Activated CD4-positive, alpha-beta T cell treated with anti-CD3 and anti-CD28 coated beads for 48 hours (primary cell): ENCODE measurements at regions not wholly inside any gene's neighbourhood (a gene's known extent, or its start where the extent isn't known, plus 50 kb on each side); places are given as distances from the start of the nearest gene placed in this dataset.

ENCODE experiments used
- DNase-seq: peaks from one replicate; pipeline ENCODE4 v3.0.0-alpha.2; 2020

DNA sequence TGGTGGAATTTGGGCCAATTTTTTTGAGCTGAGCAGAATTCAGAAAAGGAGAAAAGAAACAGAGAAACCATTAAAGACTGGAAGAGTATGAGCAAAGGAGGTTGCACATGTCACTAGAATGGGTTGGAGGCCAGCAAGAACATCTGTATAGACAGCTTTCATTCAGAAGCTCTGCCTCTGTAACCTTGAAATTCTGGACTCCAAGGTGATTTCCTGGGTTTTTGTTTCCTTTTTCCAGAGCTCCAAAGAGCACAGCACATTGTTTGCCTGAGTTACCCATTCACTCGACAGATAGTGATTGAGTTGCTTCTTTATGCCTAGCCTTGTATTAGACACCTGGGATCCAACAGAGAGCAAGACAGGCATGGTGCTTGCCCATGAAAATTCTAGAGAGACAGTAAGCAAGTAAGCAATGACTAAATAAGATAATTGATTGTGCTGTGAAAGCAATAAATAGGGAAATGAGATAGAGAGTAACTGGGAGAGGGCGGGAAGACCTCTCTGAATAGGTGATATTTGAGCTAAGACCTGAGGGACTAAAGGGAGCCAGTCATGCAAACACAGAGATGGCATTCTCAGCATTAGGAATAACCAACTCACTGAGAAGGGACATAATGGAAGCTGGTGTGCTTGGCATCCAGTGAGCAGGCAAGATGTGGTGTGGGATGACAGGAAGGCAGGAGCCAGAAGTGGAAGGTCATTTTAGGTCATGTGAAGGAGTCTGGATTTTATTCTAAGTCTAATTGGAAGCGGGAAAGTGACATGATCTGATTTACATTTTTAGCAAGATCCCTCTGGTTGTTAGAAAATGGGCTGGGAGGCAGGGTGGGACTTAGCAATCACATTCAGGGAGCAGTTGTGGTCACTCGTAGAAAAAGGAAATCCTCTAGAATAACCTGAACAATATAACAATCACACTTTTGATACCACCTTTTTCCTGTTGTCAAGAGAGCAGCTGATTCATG is 197.5 kb downstream of the HS3ST3A1 start:
- DNase-seq: no peak

DNA sequence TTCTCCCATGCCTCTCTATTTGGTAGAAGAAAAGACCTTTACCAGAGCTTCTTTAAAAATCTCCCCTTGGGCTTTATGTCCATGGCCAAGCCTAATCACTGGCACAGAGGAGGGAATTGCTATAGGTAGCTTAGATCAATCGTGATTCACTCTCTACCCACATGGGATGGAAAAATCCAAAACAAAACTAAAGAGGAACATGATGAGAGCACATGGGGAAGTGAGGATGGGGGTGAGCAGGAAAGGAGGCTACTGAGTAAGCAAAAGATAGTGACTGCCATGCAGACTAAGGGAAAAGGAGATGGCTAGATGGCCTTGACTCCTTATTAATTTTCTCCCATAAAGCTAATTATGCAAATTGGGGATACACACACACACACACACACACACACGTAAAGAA is 201.2 kb downstream of the HS3ST3A1 start:
- no peak for DNase-seq

DNA sequence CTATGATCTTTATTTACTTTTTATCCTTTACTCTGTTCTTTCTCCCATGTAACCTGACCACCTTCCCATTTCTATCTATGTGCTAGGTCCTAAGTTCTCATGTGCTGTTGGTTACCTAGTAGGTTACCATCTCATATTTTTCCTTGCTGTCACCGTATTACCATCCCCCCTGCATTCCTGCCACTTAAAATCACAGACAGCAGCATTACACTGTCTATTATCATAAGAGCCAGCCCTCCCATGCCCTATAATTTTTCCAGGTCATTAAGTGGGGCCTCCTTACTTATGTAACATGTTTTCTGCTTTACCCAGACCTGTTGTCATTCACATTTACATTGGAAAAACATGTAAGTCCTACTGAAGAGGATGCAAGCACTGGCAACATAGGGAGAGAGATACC is 202.9 kb downstream of the HS3ST3A1 start:
- no peak for DNase-seq

DNA sequence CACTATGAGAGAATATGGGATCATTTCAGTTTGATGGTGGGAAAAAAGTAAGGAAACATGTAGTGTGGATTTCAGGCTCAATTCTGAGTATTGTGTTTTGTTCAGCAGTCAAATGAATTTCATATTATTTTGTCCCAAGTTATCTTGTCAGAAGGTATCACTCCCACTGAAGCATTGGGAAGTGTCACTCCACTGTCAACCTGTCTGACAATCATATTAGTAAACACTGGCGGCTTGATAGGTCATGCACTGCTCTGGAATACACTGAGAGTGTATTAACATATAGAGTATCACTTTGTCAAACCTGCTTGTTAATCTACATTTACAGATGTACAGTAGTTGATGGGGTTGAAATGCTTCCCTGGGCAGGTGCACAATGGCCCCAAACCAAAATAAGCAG is 203.6 kb downstream of the HS3ST3A1 start:
- DNase-seq: no peak

DNA sequence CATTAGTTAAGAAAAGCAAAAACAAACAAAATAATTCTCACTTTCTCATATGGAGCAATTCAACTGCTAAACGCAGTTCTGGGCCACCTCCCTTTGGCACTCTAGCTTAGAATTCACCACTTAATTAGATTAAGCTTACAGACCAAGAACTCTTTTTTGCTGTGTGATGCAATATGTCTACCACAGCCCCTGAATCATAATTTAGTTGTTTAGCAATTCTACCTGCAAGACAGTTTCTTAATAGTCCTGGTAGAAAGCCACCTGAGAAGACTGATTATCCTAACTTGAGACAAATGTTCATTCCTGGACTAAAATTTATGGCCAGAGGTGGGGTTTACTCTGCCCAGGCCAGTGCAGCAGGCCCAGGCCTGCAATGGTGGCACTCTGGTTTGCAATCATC is 205.9 kb downstream of the HS3ST3A1 start:
- no peak for DNase-seq

DNA sequence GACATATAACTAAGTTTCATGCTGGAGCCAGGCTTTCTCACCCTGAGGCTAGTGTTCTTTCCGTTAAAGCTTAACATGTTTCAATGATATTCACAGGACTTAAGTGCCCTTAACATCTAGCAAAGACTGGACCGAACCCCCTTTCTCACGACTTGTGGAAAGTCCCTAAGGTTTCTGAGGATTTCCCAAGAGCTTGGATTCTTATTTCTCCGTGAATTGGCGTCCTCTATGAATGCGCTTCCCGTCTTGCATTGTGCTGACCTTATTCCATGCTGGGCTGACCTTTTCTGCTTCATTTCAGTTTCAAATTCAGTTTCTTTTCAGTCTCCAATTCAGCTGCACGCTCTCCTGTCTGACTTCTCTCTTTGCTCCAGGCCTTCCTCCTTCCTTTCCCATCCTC is 206.4 kb downstream of the HS3ST3A1 start:
- no peak for DNase-seq

DNA sequence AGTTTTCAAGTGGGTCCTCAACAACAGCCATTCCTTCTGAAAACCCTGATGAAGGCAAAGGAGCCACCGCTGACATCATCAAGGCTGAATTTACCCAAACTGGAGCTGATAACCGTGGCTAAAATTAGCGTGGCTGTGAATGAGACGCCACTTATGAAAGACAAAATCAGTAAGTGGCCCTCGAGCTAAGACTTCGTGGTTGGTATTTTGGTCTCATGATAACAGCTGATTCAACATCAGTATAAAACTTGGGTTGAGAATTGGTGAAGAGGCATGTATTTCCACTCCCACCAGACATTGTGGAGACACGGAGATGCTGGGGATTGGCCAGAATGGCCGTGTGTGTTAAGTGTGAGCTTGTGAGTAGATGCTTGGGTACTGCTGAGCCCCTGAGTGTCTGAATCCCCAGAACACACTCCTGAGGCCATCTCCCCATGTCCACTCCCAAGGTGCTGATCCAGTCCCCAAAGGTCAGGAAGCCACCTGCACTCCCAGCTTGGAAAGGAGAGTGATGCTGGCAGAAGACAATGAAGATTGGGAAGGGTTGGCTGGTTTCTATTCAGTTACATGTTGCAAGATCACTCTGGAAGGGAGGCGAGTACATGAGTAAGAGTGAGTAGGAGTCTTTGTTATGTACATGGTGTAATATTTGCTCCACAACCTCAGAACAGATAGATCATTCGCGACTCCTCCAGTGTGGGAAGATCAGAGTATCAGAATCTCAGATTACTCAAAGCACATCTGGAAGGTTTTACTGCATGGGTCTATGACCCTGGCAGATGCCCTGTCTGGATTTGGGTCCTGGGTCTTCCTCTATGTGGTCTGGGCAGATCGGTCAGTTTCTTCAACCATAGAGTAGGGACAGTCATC is 207.7 kb downstream of the HS3ST3A1 start:
- DNase-seq: no peak

DNA sequence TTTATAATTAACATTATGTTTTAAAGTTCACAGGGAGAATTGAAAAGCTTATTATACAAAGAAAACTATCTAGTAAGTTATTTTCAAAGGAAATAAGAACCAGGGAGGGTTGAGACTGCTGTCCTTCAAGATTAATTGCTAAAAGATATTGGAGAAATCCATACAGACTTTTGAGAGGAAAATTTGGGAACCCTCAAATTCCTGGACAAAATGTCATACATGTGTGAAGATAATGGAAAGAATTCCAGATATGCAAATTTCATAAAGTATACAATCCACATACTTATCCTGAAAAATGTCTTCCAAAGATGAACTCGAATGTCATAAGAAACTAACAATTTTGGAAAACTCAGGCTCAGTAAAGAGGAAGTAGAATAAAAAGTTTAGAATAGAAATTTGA is 213.8 kb downstream of the HS3ST3A1 start:
- DNase-seq: no peak

DNA sequence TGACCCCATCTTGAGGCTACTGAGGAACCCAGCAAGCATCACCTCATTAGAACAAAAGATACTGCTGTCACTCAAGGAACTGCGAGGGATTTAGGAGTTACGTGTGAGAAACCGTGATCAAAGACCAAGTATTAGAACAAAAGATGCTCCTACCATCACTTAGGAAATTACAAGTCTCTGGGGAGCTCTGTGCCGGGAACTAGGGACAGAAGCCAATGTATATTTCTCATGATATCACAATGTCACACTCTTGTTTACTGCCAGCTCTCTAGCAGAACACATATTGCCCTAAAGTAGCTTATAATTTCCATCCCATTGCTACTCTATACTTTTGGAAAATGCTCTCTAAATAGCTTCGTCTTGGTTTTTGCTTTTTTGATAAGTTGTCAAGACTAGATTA is 214.5 kb downstream of the HS3ST3A1 start:
- no peak for DNase-seq

DNA sequence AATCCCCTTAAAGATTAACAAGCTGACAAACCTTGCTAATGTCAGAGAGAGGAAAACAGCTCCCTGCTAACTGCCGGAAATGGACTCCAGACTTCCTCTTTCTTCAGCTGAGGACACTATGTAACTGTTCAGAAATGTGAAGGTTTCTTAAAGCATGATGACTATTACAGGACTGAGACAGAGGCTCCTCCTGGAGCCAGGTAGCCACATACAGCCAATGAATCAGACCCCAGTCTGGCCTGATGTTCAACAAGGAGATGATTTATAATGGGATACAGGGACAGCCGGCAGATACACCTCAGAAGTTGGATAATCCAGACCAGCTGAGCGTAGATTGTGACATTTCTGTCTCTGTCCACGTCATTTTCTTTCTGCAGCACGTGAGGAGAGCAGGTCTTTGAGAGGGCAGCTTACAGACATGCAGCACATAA is 216.2 kb downstream of the HS3ST3A1 start:
- DNase-seq: no peak

DNA sequence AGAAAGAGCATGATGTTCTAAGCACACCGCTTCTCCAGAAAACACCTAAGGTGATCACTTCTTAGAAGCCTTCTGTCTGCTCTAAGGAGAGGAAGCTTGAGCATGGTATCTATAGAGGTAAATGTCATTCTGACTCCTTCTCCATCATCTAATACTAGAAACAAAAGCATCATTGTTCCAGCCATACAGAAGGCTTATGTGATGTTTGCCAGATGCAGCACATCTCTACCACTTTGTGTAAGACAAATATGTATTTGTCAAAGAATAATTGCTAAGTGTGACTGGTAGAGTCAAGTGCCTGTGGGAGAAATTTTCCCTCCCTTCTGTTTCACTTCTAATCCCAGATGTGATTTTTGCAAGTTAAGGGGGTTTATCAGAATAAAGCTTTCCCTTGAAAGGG is 217.1 kb downstream of the HS3ST3A1 start:
- DNase-seq: no peak

DNA sequence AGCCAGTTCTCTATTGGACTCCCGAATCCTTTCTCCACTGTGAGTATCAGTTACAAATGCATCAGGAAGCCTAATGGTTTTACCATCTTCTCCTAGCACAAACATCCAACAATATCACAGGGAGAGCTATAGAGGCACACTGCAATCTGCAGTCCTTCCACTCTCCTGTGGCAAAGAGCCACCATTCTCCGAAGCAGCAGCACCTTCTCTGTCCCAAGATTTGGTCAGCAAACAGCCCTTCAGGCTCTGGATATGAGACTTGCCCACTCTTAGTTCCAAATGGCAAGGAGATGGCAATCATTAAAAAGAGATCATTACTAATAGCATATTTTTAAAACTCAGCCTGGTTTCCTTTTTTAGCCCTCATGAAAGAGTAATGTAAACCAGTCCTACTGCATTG is 223.4 kb downstream of the HS3ST3A1 start:
- DNase-seq: no peak

DNA sequence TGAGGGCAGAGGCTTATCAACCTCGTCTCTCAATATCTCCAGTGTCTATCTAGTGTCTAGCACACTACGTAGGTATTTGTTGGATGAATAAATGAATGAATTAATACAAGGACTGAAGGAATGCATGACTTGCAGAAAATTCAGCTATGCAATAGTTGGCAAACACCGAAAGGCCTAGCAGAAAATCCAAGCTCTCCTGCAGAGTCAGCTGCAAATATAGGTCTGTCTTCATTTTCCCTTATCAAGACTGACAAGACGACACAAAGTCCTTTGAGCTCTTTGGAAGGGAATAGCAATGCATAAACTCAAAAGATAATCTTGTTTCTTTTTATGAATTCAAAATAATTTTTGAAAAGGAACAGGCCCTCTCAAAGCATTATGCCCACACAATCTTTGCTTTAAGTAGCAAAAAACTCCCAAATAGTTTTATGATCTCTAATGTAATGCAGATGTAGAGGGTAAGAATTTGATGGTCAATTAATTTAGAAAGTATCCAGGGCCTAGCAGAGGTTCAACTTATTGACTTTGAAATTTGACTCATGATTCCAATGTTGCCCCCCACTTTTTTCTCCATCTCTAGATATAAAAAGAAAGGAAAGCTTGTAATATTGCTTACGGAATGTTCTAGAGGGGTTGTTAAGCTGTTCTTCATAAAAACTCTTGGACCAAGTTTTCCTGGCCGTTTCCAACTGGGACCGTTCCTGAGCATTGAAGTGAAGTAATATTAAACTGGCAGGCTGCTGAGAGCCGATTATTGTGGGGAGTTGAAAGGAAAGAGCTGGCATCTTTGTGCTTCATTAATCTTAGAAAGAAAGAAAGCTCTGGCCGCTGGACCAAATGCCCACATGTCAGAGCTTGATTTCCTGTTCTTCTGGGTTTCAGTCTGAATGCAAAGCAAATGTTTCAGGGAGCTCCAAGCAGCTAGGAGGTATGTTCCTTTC is 227.3 kb downstream of the HS3ST3A1 start:
- DNase-seq: no peak

DNA sequence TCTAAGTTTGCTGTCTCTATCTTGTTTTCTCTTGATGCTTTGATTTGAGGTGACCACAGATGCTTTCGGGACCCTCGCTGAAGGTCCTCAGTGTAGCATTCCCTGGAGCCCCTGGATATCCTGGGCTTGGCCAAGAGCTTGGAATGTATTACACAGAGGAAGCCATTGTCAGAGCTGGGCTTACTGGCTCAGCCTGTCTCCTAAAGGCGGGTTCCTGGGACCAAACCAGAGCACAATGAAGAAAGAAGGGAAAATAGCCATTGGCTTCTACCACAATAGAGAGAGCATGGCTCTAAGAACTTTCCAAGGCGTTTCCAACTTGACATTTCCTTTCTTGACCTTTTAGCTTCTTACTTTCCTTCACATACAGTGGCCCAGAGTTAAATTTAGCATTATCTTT is 229.3 kb downstream of the HS3ST3A1 start:
- no peak for DNase-seq

DNA sequence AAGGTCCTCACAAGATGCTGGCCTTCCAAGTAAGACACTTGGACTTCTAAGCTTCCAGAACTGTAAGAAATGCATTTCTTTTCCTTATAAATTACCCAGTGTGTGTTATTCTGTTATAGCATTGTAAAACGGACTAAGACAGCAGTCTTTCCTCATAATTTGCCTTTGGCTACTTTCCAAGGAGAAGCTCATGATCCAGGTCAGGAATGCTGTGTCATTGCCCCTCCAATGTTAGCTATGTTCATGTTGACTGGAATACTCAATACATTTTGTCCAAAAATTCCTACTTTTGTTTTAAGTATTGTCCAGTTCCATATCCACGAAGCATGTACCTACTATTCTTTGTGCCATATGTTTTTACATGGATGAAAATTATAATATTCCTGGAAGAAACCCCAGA is 234.6 kb downstream of the HS3ST3A1 start:
- no peak for DNase-seq

DNA sequence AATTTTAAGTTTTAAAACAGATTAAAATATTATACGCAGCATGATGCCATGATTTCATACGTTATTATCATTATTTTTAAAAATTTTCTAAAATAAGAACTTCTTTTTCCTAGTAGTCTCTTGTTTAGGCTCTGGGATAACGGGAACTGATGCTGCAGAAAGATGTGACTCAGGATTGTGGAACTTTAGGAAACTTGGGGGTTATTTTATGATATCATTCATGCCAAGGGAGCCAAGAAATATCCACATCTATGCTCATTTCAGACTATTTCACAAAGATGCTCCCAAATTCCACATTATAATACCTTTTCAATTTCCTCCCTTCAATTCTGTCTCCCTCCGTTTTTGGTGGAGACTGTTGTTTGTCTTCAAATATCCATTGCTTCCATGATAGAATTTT is 236.4 kb downstream of the HS3ST3A1 start:
- DNase-seq: no peak

DNA sequence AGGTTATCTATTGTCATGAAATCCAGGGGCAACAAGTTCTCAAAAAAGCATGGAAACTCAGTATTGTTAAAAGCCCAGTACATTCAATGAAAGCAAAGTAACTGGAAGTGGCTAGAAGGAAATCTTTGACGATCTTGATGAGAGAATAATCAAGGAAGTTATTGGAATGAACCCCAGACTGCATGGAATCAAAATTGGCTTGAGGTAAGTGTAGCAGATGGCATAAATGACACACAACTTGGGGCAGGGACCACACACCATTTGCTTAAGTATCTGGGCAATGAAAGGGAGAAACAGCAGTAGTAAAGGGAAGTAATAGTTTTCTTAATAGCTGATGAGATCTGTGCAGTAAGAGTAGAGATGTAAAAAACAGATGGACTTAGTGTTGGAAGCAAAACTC is 238.0 kb downstream of the HS3ST3A1 start:
- no peak for DNase-seq

DNA sequence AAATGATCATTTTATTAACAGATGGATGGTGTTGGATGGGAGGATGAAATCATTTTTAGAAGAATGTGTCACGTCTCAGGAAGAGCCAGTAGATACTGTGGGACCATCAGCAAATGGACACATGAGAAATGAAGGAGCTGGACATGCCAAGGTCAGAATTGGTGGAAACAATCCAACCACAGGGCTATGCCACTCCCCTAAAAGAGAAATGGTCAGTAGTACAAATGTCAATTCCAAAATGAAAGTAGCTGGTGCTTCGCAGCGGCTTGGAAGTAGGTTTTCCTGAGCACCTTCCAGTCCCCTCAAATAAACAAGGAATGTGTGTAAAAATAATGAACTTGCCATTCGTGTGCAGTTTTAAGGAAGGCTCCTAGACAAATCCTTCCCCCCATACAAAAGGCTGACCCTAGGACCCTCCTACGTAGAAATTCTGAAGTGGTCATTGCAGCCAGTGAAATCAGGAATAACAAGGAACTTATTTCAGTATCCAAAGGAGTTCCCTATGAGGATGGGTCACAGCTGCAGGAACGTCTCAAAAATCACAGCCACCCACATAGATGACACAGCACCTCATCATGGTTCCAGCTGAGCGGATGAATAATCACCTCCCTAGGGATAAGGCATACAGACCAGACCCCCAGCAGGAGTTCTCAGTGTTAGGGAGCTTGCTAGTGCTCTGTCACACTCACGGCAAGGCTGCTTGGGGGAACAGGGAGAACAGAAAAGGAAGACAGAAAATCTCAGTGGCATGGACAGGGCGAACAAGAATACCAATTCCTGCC is 239.2 kb downstream of the HS3ST3A1 start:
- no peak for DNase-seq

DNA sequence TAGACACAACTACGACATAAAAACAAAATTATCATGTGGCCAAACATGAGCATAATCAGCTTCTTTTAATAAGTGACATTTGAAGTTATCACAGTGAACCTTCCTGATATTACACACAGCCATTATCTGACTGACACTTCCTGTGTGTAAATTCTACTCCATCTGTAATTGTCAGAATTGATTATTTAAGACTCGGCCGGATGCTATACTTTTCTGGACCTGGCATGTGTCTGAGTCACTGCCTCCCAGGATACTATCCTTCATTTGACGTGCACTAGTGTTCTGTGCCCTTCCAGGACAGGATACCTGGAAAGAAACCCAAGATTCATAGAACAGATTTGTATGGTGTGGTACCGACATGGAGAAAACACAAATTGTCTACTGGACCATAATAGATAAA is 242.0 kb downstream of the HS3ST3A1 start:
- no peak for DNase-seq

DNA sequence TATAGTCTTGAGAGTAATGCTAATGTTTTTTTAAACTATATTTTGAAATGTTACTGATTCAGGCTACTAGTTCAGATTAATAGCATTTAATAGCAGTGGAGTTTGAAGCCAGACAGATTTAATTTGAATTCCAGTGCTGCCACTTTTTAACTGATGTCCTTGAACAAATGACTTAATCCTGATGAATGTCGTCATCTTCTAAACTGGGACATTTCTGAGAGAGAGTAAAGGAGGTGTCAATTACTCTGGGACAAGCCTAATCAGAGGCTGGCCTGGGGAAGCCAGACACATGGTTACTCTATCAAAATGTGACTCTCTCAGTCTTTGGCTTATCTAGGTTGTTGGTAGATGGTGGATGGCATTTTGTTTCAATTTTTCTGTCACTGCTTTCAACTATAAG is 246.7 kb downstream of the HS3ST3A1 start:
- no peak for DNase-seq

DNA sequence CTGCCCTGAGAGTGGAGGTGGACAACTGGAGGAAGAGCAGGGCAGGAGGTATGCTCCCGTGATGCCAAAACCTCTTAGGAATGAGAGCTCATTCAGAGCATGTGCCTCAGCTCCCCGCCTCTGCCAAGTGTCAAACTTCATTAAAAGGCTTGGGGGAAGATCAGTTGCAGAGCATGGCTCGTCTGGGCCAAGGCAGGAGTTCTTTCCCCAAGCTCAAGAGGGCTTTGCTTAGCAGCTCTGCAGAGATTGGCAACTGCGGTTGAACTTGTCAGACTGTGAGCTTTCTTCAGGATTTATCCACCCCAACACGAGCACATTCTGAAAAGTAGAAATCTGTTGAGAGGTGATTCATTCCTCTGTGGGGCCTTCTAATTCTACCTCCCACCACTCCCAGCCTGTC is 248.1 kb downstream of the HS3ST3A1 start:
- no peak for DNase-seq
